Pancreas (tissue), 10 donors: ENCODE measurements at regions not wholly inside any gene's neighbourhood (a gene's known extent, or its start where the extent isn't known, plus 50 kb on each side); places are given as distances from the start of the nearest gene placed in this dataset.

Experiments used
- ATAC-seq, 4 donors: fragments of 200-7000 bp; cut with Tn5 transposase; one replicate each; pipeline versions ENCODE4 v1.8.0 to v1.9.1; 2020; ENCODE audit warnings: mild to moderate bottlenecking in 4 of 4, moderate library complexity in 4 of 4
- DNase-seq, 6 donors: peaks; one replicate each; pipeline ENCODE4 v3.0.0-alpha.2; 2020
- FAIRE-seq: peaks from 2 replicates; lab custom pipeline; 2012; peaks lifted over from hg19 to GRCh38; lab: Jason Lieb, UNC
- H3K27ac ChIP-seq, 4 donors: fragments of 200-600 bp; sonication (generic); 1 replicate in 3 of 4; 2 replicates in 1 of 4; pipeline versions ENCODE4 v1.5.0 to v1.8.0; 2020
- H3K27me3 ChIP-seq, 4 donors: fragments of 200-600 bp; one replicate each; pipeline ENCODE4 v1.8.0; 2021
- H3K36me3 ChIP-seq, 3 donors: fragments of 200-600 bp; sonication (generic) in 1 of 3; one replicate each; pipeline versions ENCODE4 v1.5.0 to v1.8.0; 2020 to 2021
- H3K4me1 ChIP-seq, 3 donors: fragments of 200-600 bp; one replicate each; pipeline ENCODE4 v1.8.0; 2021
- H3K4me3 ChIP-seq, 4 donors: fragments of 200-600 bp; sonication (generic) in 2 of 4; one replicate each; pipeline versions ENCODE4 v1.5.0 to v1.8.0; 2020 to 2021
- H3K9me3 ChIP-seq, 4 donors: fragments of 200-600 bp; one replicate each; pipeline ENCODE4 v1.8.0; 2021
- CTCF ChIP-seq, 4 donors: fragments of 200-600 bp; sonication (generic) in 3 of 4; IDR thresholded peaks; one replicate each; pipeline versions ENCODE4 v1.5.0 to v1.8.0; 2021; ENCODE audit warnings: antibody characterized with exemption in 4 of 4
- WGBS, 2 donors: extraction: QIAGEN DNeasy Blood & Tissue Kit; methylation state at CpG; one replicate each; pipeline ENCODE4 v1.1.7; 2013; 5-methylcytosine and 5-hydroxymethylcytosine counted together
- intact Hi-C, 3 donors: fragments of 100-400 bp; cut with DNase I; formaldehyde crosslinking; loops; one replicate each; pipeline versions ENCODE4 v1.11.1 to v1.14.2; 2022
- donor health status: healthy with polysubstance abuse.
- donor health status: DM: no; HTN: no; CAD: no; lungs with moderate emphysema.
- donor health status: DM: no; HTN: no; CAD: no.
- donor health status: control.
- donor health status: control.
- donor health status: Bipolar disorder and iron deficiency.
- donor health status: DM: yes; HTN: yes; CAD: no.
- donor health status: DM: no; HTN: no; CAD: no.
- donor health status: DM: no; HTN: no; CAD: no.
- donor health status: DM: yes; HTN: yes; CAD: no.

DNA sequence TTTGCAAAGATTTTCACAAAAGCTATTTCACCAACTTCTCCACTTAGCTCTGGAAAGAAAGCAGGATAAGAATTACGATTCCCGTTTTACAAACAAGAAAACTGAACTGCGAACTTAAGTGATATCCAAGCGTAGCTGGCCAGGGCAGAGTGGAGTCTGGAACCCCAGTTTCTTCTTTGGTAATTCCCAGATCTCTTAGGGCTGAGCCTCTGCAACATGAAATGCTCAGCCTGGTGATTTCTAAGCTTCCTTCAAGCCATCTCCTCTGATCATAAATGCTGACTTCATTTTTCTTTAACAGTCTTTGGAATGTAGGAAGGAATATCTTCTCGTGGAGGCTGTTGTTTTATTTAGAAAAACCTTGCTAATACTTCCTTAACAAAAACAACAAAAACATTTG, 620.0 kb downstream of the CCDC171 start:
- H3K4me3 ChIP-seq, result no peak overlapping the region
- H3K4me1 ChIP-seq, result no peaks in the 10 kb centered on the region
- TF ChIP-seq CTCF (IDR thresholded peaks at IDR 0.05), result no peak
- H3K9me3 ChIP-seq, result no peaks in the 10 kb centered on the region
- no peak for FAIRE-seq
- no peak overlapping the region for H3K27ac ChIP-seq
- intact Hi-C loops, result no loop called here
- WGBS, 2 donors, result 61 to 62% methylated on average over 5 of the region's 5 CpGs
- H3K36me3 ChIP-seq, result no peaks in the 10 kb centered on the region
- no peak for DNase-seq
- H3K27me3 ChIP-seq, result no peaks in the 10 kb centered on the region
- ATAC-seq, result no peak

DNA sequence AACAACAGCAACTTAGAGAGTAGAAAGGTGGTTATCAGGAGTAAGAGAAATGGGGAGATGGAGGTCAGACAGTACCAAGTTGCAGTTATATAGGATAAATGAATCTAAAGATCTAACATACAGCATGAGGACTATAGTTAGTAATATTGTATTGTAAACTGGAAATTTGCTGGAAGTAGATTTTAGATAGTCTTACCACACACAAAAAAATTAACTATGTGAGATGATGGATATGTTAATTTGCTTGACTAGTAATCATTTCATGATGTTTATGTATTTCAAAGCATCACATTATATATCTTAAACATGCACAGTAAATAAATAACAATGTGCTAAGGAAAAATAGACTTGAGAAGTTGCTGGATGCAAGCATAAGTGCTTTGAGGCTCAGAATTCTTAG, 622.1 kb downstream of the CCDC171 start:
- no peaks in the 10 kb centered on the region for H3K9me3 ChIP-seq
- FAIRE-seq (no peak), DNase-seq (no peak), ATAC-seq (no peak)
- H3K27ac ChIP-seq, result no peak overlapping the region
- H3K4me3 ChIP-seq, result no peak overlapping the region
- H3K27me3 ChIP-seq, result no peaks in the 10 kb centered on the region
- intact Hi-C loops, result no loop called here
- no peaks in the 10 kb centered on the region for H3K4me1 ChIP-seq
- no peaks in the 10 kb centered on the region for H3K36me3 ChIP-seq
- no peak for TF ChIP-seq CTCF (IDR thresholded peaks at IDR 0.05)

DNA sequence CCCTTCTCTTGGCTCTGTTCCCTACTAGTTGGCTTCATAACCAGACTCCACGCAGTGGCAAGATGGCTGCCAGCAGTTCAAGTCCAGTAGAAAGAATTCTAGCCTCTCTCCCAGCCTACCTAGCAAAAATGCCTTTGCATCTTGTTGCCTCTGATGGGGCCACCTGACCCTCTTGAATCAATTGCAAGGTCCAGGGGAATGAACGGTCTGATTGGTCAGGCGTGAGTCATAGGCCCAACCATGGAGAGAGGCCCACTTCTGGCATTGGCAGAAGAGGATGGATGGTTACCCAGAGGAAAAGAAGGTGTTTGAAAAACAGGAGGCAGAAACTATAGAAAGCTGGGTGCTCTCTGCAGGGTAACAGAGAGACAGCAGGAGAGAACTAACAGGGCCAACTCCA, 622.6 kb downstream of the CCDC171 start:
- WGBS, 2 donors, result 90 to 98% methylated on average over 3 of the region's 3 CpGs
- no peak for TF ChIP-seq CTCF (IDR thresholded peaks at IDR 0.05)
- Histone ChIP-seq H3K4me1 (no peaks in the 10 kb centered on the region), H3K27ac (no peak overlapping the region), H3K27me3 (no peaks in the 10 kb centered on the region), H3K4me3 (no peak overlapping the region), H3K9me3 (no peaks in the 10 kb centered on the region), H3K36me3 (no peaks in the 10 kb centered on the region)
- FAIRE-seq, result no peak
- no peak for ATAC-seq
- intact Hi-C loops, result no loop called here
- DNase-seq, result no peak

DNA sequence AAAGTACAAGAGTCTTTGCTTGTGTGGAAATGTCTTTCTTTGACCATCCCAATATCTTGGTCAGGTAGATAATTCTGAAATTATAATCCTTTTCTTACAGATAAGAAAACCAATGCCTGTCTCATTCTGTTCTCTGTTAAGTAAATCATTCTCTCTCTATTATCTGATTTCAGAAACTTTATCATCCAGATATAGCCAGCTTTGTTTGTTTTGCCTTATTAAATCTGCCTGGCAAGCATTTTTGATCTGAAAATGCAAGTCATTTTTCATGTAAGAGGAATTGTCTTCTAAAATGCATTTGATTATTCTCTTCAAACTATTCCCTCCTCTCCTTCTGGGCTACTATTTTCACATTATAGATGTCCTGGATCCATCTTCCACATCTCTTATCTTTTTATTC, 625.5 kb downstream of the CCDC171 start:
- H3K4me3 ChIP-seq, result no peak overlapping the region
- H3K27me3 ChIP-seq, result no peaks in the 10 kb centered on the region
- intact Hi-C loops, result no loop called here
- H3K36me3 ChIP-seq, result no peaks in the 10 kb centered on the region
- DNase-seq, result no peak
- no peaks in the 10 kb centered on the region for H3K4me1 ChIP-seq
- no peak overlapping the region for H3K27ac ChIP-seq
- TF ChIP-seq CTCF (IDR thresholded peaks at IDR 0.05), result no peak
- H3K9me3 ChIP-seq, result no peaks in the 10 kb centered on the region
- no peak for FAIRE-seq
- ATAC-seq, result no peak

DNA sequence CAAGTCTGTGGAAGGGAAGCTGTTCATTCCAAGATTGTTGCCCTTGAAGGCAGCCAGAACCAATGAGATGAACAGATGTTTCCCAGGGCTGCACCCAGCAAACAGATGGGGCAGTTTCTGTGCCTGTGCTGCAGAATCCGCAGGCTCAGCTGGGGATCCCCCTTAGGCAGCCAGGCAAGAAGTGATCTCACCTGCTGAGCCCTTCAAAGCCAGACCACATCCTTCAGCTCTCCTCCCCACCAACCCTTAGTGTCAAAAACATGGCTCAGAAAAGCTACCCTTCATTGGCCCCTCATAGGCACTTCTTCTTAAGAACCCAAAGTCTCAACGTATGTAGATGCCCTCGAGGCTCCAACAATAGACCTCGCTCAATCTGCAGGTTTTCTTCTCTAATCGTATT, 626.7 kb downstream of the CCDC171 start:
- Histone ChIP-seq H3K27me3 (no peaks in the 10 kb centered on the region), H3K4me3 (no peak overlapping the region), H3K9me3 (no peaks in the 10 kb centered on the region), H3K27ac (no peak overlapping the region), H3K4me1 (no peaks in the 10 kb centered on the region), H3K36me3 (no peaks in the 10 kb centered on the region)
- WGBS, 2 donors, result 73 to 83% methylated on average over 5 of the region's 5 CpGs
- TF ChIP-seq CTCF (IDR thresholded peaks at IDR 0.05), result no peak
- DNase-seq (no peak), FAIRE-seq (no peak), ATAC-seq (no peak)
- intact Hi-C loops, result no loop called here
